OCI-LY1 (cell line): ENCODE measurements at regions not wholly inside any gene's neighbourhood (a gene's known extent, or its start where the extent isn't known, plus 50 kb on each side); places are given as distances from the start of the nearest gene placed in this dataset.

Experiments used
- CTCF ChIP-seq: fragments of 200-600 bp; sonication (generic), shearing (Covaris generic); IDR thresholded peaks from 2 replicates; pipeline ENCODE4 v1.5.1; 2017; ENCODE audit warnings: mild to moderate bottlenecking, antibody characterized with exemption, low read length, moderate library complexity, mixed read lengths
- EZH2 ChIP-seq: fragments of 200-600 bp; sonication (generic), shearing (Covaris generic); IDR thresholded peaks from 2 replicates; pipeline ENCODE4 v1.8.0; 2017; ENCODE audit warnings: borderline replicate concordance, mixed run types, mild to moderate bottlenecking, antibody characterized with exemption, low read length, moderate library complexity, mixed read lengths

- TF ChIP-seq CTCF (no peak), EZH2 (no peak)
Observed at GRCh38 chr3:146655333-146655996, 50.3 kb upstream of the PLSCR5 start.
